DMS53 treated with DMSO at 0.1 percent for 48 hours (cell line): ENCODE measurements at regions not wholly inside any gene's neighbourhood (a gene's known extent, or its start where the extent isn't known, plus 50 kb on each side); places are given as distances from the start of the nearest gene placed in this dataset.

ENCODE experiments used
- DNase-seq: peaks from one replicate; lab custom pipeline; 2025; ENCODE audit not compliant: unreplicated experiment; lab: John Stamatoyannopoulos, UW

- no peak for DNase-seq
Observed at GRCh38 chr3:66592016-66592761, 91.4 kb upstream of the LRIG1 start.

- DNase-seq, result no peak
Observed at GRCh38 chr3:66592927-66593625, 92.3 kb upstream of the LRIG1 start.

GRCh38 chr3:66593978-66594377 lies 93.2 kb upstream of the LRIG1 start:
- peak; percentile 2 for DNase-seq

- DNase-seq, result no peak
Observed at GRCh38 chr3:66597308-66597863, 96.6 kb upstream of the LRIG1 start.

GRCh38 chr3:66598168-66598567 lies 97.3 kb upstream of the LRIG1 start:
- no peak for DNase-seq

- DNase-seq, result no peak
Observed at GRCh38 chr3:66602237-66602636, 101.4 kb upstream of the LRIG1 start.

GRCh38 chr3:66602691-66603090 lies 101.9 kb upstream of the LRIG1 start:
- DNase-seq, result no peak

- DNase-seq, result no peak
Observed at GRCh38 chr3:66603151-66603611, 102.4 kb upstream of the LRIG1 start.

GRCh38 chr3:66604481-66604880 lies 103.7 kb upstream of the LRIG1 start:
- no peak for DNase-seq

GRCh38 chr3:66606126-66606525 lies 105.3 kb upstream of the LRIG1 start:
- no peak for DNase-seq

- peak; percentile 58 for DNase-seq
Observed at GRCh38 chr3:66606868-66607267, 106.0 kb upstream of the LRIG1 start.

- DNase-seq, result peak; percentile 32
Observed at GRCh38 chr3:66609660-66610561, 109.1 kb upstream of the LRIG1 start.

GRCh38 chr3:66610562-66610909 lies 109.7 kb upstream of the LRIG1 start:
- DNase-seq, result no peak

- DNase-seq, result no peak
Observed at GRCh38 chr3:66615643-66616301, 115.0 kb upstream of the LRIG1 start.

- DNase-seq, result no peak
Observed at GRCh38 chr3:66617351-66617750, 116.5 kb upstream of the LRIG1 start.

- no peak for DNase-seq
Observed at GRCh38 chr3:66618066-66618465, 117.2 kb upstream of the LRIG1 start.

- no peak for DNase-seq
Observed at GRCh38 chr3:66620296-66620695, 119.5 kb upstream of the LRIG1 start.

GRCh38 chr3:66622756-66623457 lies 122.1 kb upstream of the LRIG1 start:
- DNase-seq, result no peak

- no peak for DNase-seq
Observed at GRCh38 chr3:66625505-66626216, 124.8 kb upstream of the LRIG1 start.
